ENCODE measurements at regions not wholly inside any gene's neighbourhood (a gene's known extent, or its start where the extent isn't known, plus 50 kb on each side); places are given as distances from the start of the nearest gene placed in this dataset.

DNA sequence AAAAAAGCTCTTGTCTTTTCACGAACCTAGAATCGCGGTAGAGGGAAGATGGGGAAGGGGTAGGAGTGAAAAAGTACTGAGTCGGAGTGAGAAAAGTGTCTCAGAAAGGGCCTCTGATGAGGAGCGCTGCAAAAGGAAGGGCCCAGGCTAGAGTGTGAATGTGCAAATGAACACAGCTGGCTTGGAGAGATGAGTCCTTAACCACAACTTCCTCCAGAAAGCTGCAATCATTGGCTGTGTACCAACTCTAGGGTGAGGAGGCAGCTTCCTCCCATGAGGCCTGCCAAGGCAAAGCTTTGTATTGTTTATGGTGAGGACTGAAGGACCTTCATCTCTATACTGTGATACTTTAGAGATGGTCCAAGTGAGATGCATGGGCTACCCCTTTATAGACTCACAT lies 566.9 kb upstream of the ANO5 start:
- Mint-ChIP-seq H3K27ac (no peak overlapping the region), H3K4me3 (no peak overlapping the region), H3K36me3 (ENCODE audit: insufficient read depth) (no peaks in the 10 kb centered on the region), H3K9me3 (peaks cover 10 to 20% of the 10 kb centered on the region in 2 donors), H3K4me1 (ENCODE audit: low read depth in 2 of 2) (no peaks in the 10 kb centered on the region), H3K27me3 (no peaks in the 10 kb centered on the region)
- no peak for ATAC-seq (replicated peaks)
- no peak for DNase-seq

DNA sequence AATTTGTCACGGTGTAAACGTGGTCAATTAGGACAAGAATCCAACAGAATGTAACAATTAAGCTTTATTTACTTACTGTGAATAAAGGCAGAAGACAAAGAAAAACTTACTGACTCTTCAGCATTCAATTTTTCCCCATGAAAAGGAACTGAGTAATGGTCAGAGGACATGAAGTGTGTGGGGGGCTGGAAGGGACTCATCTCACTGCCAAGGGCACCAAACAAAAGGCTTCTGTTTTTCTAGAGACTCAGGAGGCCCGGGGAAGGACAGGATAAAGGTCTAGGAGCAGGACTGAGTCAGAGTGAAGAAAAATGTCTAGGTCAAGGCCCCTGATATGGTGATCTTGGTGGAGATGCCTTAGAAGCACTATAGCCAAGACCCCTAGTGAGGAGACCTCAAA lies 564.2 kb upstream of the ANO5 start:
- no peak overlapping the region for H3K4me3 Mint-ChIP-seq
- no peaks in the 10 kb centered on the region for H3K4me1 Mint-ChIP-seq (ENCODE audit: low read depth in 2 of 2)
- no peak for ATAC-seq (replicated peaks)
- no peaks in the 10 kb centered on the region for H3K27me3 Mint-ChIP-seq
- H3K27ac Mint-ChIP-seq, result no peak overlapping the region
- no peaks in the 10 kb centered on the region for H3K36me3 Mint-ChIP-seq (ENCODE audit: insufficient read depth)
- no peak for DNase-seq
- peaks cover 17 to 20% of the 10 kb centered on the region in 2 donors for H3K9me3 Mint-ChIP-seq

DNA sequence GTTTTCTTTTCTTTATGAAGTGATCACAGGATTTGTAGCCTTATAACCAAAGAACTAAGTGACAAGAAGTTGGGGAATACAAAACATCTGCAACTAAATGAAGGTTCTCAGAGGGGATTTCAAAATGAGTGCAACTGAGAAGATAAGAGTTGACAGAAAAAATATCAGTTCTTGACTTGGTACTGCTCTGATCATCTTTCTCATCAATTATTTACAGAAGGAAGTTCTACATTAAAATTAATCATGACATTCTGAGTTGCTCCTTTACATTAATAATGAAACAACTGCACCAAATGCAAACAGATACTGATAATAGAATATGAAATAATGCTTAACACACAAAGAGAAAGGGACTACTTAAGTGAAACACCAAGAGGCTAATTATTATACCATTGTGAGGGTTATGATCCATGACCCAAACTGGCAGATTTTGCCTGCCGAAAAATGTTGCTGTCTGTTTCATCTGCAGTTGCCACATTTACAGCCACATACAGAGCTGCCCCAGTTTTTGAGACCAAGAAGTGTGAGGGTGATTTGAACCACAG lies 561.9 kb upstream of the ANO5 start:
- ATAC-seq (replicated peaks) (no peak), DNase-seq (no peak)
- no peak overlapping the region for H3K27ac Mint-ChIP-seq
- no peak overlapping the region for H3K4me3 Mint-ChIP-seq
- H3K27me3 Mint-ChIP-seq, result no peaks in the 10 kb centered on the region
- H3K36me3 Mint-ChIP-seq (ENCODE audit: insufficient read depth), result no peaks in the 10 kb centered on the region
- H3K4me1 Mint-ChIP-seq (ENCODE audit: low read depth in 2 of 2), result no peaks in the 10 kb centered on the region
- H3K9me3 Mint-ChIP-seq, result peaks cover 15 to 25% of the 10 kb centered on the region in 2 donors

DNA sequence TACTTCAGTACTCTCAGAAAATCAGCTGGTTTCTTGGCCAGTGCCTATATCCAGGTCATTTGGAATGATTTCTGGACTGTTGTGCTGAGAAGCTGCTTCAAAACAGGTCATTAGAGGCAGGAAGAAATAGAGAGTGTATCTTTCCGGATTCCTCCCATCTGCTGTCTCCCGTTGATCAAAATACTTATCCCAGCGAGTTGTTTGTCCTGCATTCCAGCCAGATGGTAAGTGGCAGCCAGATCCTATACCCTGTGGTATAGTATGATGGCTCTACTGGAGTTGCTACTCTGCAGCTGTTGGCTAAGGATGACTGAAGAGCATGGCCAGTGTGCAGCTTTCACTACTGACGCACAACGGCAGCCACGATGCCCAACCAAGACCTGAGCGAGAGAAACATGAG lies 560.9 kb upstream of the ANO5 start:
- ATAC-seq (replicated peaks), result no peak
- Mint-ChIP-seq H3K27ac (no peak overlapping the region), H3K4me3 (no peak overlapping the region), H3K4me1 (ENCODE audit: low read depth in 2 of 2) (no peaks in the 10 kb centered on the region), H3K36me3 (ENCODE audit: insufficient read depth) (no peaks in the 10 kb centered on the region), H3K9me3 (peaks cover 13 to 25% of the 10 kb centered on the region in 2 donors), H3K27me3 (no peaks in the 10 kb centered on the region)
- no peak for DNase-seq

DNA sequence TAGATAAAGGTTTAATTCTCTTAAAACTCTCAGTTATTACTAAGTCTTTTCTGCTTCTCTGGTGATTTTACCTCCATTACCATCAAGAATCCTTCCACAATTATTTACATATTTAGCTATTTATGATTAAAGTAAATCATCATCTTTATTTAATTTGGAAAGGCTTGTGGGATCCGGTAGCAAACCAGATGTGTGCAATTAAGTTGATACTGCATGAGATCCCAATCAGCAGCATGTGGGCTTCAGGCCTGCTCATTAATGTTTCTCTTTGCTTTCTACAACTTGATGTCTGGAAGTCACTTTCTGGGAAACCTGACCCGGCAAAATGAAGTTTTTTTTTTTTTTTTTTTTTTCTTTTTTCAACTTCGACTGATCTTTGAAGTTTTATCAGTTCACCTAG lies 558.4 kb upstream of the ANO5 start:
- H3K9me3 Mint-ChIP-seq, result peaks cover 8 to 13% of the 10 kb centered on the region in 2 donors
- ATAC-seq (replicated peaks) (no peak), DNase-seq (no peak)
- H3K4me3 Mint-ChIP-seq, result no peak overlapping the region
- H3K36me3 Mint-ChIP-seq (ENCODE audit: insufficient read depth), result no peaks in the 10 kb centered on the region
- H3K27me3 Mint-ChIP-seq, result no peaks in the 10 kb centered on the region
- no peak overlapping the region for H3K27ac Mint-ChIP-seq
- no peaks in the 10 kb centered on the region for H3K4me1 Mint-ChIP-seq (ENCODE audit: low read depth in 2 of 2)

DNA sequence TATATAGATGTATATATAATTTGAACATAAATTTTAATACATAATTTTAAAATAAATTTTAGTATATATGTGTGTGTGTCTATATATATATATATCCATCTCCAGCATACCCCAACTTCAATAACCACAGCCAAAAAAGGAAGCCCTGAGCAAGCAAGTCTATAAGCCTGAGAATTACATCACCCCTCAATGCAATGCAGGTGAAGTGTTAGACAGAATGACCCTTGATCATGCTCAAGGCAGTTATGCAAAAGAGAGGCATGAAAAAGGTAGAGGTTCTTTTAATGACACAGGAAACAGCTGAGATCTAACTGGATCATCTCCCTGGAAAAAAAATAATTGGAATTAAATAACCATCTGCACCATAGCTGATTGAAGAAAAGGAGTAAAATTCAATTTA lies 557.9 kb upstream of the ANO5 start:
- ATAC-seq (replicated peaks) (no peak), DNase-seq (no peak)
- no peaks in the 10 kb centered on the region for H3K27me3 Mint-ChIP-seq
- H3K4me1 Mint-ChIP-seq (ENCODE audit: low read depth in 2 of 2), result no peaks in the 10 kb centered on the region
- H3K36me3 Mint-ChIP-seq (ENCODE audit: insufficient read depth), result no peaks in the 10 kb centered on the region
- H3K9me3 Mint-ChIP-seq, result peaks cover 8 to 13% of the 10 kb centered on the region in 2 donors
- no peak overlapping the region for H3K27ac Mint-ChIP-seq
- no peak overlapping the region for H3K4me3 Mint-ChIP-seq

DNA sequence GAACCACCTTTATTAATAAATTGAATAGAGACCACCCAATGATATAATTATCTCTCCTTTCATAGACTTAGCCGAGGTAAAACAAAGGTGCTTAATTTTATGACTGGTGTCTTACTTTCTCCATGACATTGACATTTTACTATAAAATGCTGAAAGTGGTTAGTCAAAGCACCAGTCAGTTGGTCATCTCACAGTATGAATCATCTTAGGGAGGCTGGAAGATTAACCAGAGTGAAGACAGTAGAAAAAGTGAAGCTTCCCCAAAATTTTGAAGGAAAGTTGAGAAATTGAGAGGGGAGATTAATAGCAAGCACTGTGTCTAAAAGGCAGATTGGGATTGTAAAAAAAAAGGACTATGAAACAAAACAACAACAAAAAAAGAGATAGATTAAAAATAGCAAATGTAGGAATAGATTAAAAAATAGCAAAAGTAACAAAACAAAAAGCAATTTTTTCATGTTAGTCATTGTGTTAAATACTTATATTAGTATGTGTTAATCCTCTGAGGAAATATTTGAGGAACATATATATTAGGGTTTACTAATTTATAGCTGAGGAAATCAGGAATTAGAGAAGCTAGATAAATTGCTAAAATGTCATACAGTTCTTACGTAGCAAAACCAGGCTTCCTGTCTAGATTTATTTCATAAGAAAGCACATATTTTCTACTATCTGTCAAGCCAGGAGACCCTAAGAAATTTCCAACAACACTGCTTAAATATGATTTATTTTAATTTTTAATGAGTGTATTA lies 557.3 kb upstream of the ANO5 start:
- Mint-ChIP-seq H3K4me1 (ENCODE audit: low read depth in 2 of 2) (no peaks in the 10 kb centered on the region), H3K4me3 (no peak overlapping the region), H3K36me3 (ENCODE audit: insufficient read depth) (no peaks in the 10 kb centered on the region), H3K27me3 (no peaks in the 10 kb centered on the region), H3K27ac (no peak overlapping the region), H3K9me3 (peaks cover 8% of the 10 kb centered on the region in 2 donors)
- DNase-seq (no peak), ATAC-seq (replicated peaks) (no peak)

DNA sequence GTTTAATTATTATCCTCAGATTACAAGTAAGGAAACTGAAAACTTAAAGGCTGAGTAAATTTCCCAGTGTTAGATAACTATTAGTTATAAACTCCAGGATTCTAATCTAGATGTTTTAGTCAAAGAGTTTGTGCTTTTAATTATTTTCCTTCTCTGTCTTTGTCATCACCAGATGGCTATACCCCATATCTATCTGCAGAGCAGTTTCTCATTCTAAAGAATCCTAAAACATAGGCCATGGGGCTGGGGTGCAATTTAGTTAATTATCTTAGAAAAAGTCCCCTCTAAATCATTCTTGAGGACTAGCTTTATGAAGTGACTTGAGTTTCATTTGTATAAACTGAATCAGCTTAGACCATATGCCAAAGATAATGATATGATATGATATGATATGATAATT lies 556.3 kb upstream of the ANO5 start:
- H3K27ac Mint-ChIP-seq, result no peak overlapping the region
- H3K4me1 Mint-ChIP-seq (ENCODE audit: low read depth in 2 of 2), result no peaks in the 10 kb centered on the region
- no peaks in the 10 kb centered on the region for H3K27me3 Mint-ChIP-seq
- ATAC-seq (replicated peaks), result no peak
- DNase-seq, result no peak
- no peak overlapping the region for H3K4me3 Mint-ChIP-seq
- H3K9me3 Mint-ChIP-seq, result peaks cover 4 to 6% of the 10 kb centered on the region in 2 donors
- no peaks in the 10 kb centered on the region for H3K36me3 Mint-ChIP-seq (ENCODE audit: insufficient read depth)

DNA sequence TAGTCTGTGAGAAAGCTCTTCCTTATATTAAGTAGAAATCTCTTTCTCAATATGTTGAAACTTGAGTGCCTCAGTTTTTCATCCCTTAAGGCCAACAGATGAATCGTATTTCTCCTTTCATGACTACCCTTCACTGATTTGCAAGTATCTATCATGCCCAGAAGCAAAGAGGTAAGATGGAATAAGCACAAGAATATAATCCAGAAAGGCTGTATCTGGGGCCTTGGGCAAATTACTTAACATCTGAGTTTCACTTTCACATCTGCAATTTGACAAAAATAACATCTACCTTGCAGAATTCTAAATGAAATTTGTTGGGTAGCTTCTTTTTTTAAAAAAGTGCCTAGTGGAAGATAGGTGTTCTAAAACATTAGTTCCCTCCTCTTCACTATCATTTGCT lies 552.4 kb upstream of the ANO5 start:
- H3K36me3 Mint-ChIP-seq (ENCODE audit: insufficient read depth), result no peaks in the 10 kb centered on the region
- no peak overlapping the region for H3K4me3 Mint-ChIP-seq
- ATAC-seq (replicated peaks) (no peak), DNase-seq (no peak)
- H3K4me1 Mint-ChIP-seq (ENCODE audit: low read depth in 2 of 2), result no peaks in the 10 kb centered on the region
- no peaks in the 10 kb centered on the region for H3K27me3 Mint-ChIP-seq
- H3K27ac Mint-ChIP-seq, result no peak overlapping the region
- peaks cover 5 to 21% of the 10 kb centered on the region in 2 donors for H3K9me3 Mint-ChIP-seq

DNA sequence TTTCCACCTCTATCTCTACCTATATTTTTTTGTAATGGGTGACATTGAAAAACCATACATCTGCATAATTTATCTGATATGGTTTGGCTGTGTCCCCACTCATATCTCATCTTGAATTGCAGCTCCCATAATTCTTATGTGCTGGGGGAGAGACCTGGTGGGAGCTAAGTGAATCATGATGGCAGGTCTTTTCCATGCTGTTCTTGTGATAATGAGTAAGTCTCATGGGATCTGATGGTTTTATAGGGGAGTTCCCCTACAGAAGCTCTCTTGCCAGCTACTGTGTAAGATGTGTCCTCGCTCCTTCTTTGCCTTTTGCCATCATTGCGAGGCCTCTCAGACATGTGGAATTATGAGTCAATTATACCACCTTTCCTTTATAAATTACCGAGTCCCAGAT lies 551.0 kb upstream of the ANO5 start:
- ATAC-seq (replicated peaks), result no peak
- H3K36me3 Mint-ChIP-seq (ENCODE audit: insufficient read depth), result no peaks in the 10 kb centered on the region
- H3K4me1 Mint-ChIP-seq (ENCODE audit: low read depth in 2 of 2), result no peaks in the 10 kb centered on the region
- no peak overlapping the region for H3K4me3 Mint-ChIP-seq
- no peak overlapping the region for H3K27ac Mint-ChIP-seq
- H3K9me3 Mint-ChIP-seq, result peaks cover 5 to 20% of the 10 kb centered on the region in 2 donors
- H3K27me3 Mint-ChIP-seq, result no peaks in the 10 kb centered on the region
- no peak for DNase-seq

DNA sequence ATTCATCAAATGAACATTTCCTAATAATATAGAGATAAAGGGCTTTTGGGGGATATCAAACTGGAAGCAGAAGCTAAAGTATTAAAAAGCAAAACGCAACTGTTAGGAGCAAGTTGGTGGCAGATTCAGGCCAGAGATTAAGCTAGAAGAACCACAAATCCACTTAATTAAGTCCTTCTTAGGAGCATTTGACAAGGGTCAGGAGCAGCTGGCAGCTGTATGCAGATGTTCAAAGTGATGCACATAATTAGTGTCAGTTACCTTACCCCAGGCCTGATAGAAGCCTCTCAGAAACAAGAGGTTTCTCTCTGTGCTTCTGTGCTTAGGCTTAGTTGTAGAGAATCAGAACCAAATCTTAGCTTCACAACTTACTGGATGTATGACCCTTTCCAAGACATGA lies 546.5 kb upstream of the ANO5 start:
- H3K36me3 Mint-ChIP-seq (ENCODE audit: insufficient read depth), result peaks cover 2% of the 10 kb centered on the region
- H3K9me3 Mint-ChIP-seq, result peaks cover 5 to 20% of the 10 kb centered on the region in 2 donors
- H3K4me3 Mint-ChIP-seq, result no peak overlapping the region
- DNase-seq (no peak), ATAC-seq (replicated peaks) (no peak)
- no peaks in the 10 kb centered on the region for H3K4me1 Mint-ChIP-seq (ENCODE audit: low read depth in 2 of 2)
- no peaks in the 10 kb centered on the region for H3K27me3 Mint-ChIP-seq
- no peak overlapping the region for H3K27ac Mint-ChIP-seq

DNA sequence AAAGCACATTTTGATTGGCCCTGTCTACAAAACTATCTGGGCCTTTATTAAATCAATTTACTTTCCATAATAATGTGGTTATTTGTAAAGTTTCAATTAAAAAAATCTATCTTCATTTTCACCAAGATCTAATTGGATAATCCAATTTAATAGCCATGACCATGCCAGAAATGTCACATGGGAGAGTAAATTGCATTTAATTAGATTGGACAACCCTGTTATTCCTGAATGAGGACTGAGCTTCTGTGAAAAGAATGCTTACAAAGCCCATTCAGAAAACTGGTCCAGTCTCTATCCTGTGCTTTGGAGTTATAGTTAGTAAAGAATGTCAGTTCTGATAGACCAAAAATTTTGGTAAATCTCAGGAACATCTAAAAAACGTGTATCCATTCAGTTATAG lies 541.9 kb upstream of the ANO5 start:
- ATAC-seq (replicated peaks) (no peak), DNase-seq (no peak)
- Mint-ChIP-seq H3K4me3 (no peak overlapping the region), H3K27ac (no peak overlapping the region), H3K27me3 (no peaks in the 10 kb centered on the region), H3K4me1 (ENCODE audit: low read depth in 2 of 2) (no peaks in the 10 kb centered on the region), H3K36me3 (ENCODE audit: insufficient read depth) (peaks cover 2% of the 10 kb centered on the region), H3K9me3 (no peaks in the 10 kb centered on the region)

DNA sequence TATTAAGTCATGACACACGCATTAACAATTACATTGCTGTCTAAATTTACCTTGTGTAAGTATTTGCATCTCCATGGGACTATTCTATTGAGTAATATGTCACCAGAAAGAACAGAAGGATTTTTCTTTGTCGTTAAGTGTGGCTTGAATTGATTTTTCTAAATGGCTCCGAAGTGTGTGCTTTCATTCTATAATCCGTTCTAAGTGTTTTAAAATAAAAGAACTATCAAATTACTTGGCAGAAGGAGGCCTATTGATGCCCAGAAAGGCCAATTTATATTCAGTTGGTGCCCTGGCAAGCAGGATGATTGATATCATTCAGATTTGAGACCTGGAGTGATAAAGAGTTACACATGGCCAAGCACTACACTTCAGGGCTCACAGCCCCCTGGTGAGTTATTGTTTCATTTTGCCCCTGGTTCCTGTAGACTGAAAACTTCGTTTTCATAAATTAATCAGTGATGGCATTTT lies 538.9 kb upstream of the ANO5 start:
- no peaks in the 10 kb centered on the region for H3K9me3 Mint-ChIP-seq
- no peak overlapping the region for H3K4me3 Mint-ChIP-seq
- H3K36me3 Mint-ChIP-seq (ENCODE audit: insufficient read depth), result peaks cover 2% of the 10 kb centered on the region
- H3K27me3 Mint-ChIP-seq, result no peaks in the 10 kb centered on the region
- ATAC-seq (replicated peaks), result no peak
- H3K4me1 Mint-ChIP-seq (ENCODE audit: low read depth in 2 of 2), result no peaks in the 10 kb centered on the region
- no peak for DNase-seq
- H3K27ac Mint-ChIP-seq, result no peak overlapping the region

DNA sequence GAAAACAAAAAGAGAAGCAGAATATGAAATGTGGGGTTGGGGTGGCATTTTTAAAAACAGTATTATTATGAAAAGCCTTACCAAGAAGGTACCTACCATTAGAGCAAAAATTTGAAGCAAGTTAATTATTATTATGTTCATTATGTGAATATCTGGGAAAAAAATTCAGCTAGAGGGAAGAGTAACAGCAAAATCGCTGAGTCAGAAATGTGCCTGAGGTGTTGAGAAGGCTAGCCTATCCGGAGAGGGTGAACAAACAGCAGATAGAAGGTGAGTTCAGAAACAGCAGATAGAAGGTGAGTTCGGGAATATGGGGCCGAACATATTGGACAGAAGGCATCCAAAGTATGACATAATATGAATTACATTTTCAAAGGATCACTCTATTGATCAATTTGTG lies 536.8 kb upstream of the ANO5 start:
- Mint-ChIP-seq H3K9me3 (no peaks in the 10 kb centered on the region), H3K27me3 (no peaks in the 10 kb centered on the region), H3K4me1 (ENCODE audit: low read depth in 2 of 2) (no peaks in the 10 kb centered on the region), H3K36me3 (ENCODE audit: insufficient read depth) (no peaks in the 10 kb centered on the region), H3K4me3 (no peak overlapping the region), H3K27ac (no peak overlapping the region)
- DNase-seq, result no peak
- no peak for ATAC-seq (replicated peaks)

All from effector memory CD8-positive, alpha-beta T cell (primary cell).